Spleen (tissue), 7 donors: ENCODE measurements at regions not wholly inside any gene's neighbourhood (a gene's known extent, or its start where the extent isn't known, plus 50 kb on each side); places are given as distances from the start of the nearest gene placed in this dataset.

Experiments
- CTCF ChIP-seq, 11 experiments: fragments of 200-600 bp in 7 of 11; fragments of 450-650 bp in 4 of 11; sonication (generic) in 4 of 11; IDR thresholded peaks in 8 of 11; conservative IDR thresholded peaks in 3 of 11; 1 replicate in 7 of 11; 2 replicates in 4 of 11; pipeline versions ENCODE4 v1.4.0 to v1.8.0; 2016 to 2021; ENCODE audit warnings: antibody characterized with exemption in 11 of 11, inconsistent platforms in 4 of 11, mild to moderate bottlenecking in 1 of 11
- POLR2A ChIP-seq, 3 donors: fragments of 450-650 bp; IDR thresholded peaks; one replicate each; pipeline ENCODE4 v1.5.1; 2017; ENCODE audit warnings: antibody characterized with exemption in 3 of 3, mild to moderate bottlenecking in 1 of 3
- POLR2AphosphoS5 ChIP-seq, 3 donors: sonication (generic); formaldehyde crosslinking; IDR thresholded peaks; one replicate each; pipeline ENCODE4 v1.5.1; 2017; ENCODE audit warnings: antibody characterized with exemption in 3 of 3
- donor health status: DM: no; HTN: no; CAD: no; lungs with moderate emphysema.
- donor health status: DM: no; HTN: no; CAD: no.
- donor health status: DM: no; HTN: no; CAD: no.

- TF ChIP-seq POLR2A (IDR thresholded peaks at IDR 0.05), result no peak
- TF ChIP-seq CTCF (IDR thresholded peaks at IDR 0.05 in 8 of 11, conservative IDR thresholded peaks at IDR 0.05 in 3 of 11), result no peak
- TF ChIP-seq POLR2AphosphoS5 (IDR thresholded peaks at IDR 0.05), result no peak
Observed at GRCh38 chr16:31697744-31698125, 170.0 kb downstream of the AHSP start.
